ENCODE measurements at regions not wholly inside any gene's neighbourhood (a gene's known extent, or its start where the extent isn't known, plus 50 kb on each side); places are given as distances from the start of the nearest gene placed in this dataset.

- ATAC-seq: no peak
Observed at GRCh38 chr2:51575181-51575580, 543.2 kb upstream of the NRXN1 start.

DNA sequence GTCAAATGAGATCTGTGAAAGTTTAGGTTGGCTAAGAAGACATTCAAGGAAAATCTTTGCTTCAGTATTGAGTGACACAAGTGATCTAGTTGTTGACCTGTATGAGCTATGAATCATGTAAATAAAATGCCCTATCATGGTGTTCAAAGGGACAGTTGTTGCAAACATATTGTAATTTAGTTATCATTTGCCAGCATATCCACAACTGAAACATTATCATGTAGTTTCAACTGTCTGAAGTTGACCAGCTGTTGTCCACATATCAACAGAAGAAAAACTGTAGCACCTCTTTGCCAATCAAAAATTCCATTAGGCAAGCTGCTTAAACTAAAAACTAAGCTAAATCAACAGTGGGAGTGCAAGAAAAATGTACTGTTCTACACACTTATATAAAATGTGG is 527.1 kb upstream of the NRXN1 start:
- ATAC-seq: no peak

DNA sequence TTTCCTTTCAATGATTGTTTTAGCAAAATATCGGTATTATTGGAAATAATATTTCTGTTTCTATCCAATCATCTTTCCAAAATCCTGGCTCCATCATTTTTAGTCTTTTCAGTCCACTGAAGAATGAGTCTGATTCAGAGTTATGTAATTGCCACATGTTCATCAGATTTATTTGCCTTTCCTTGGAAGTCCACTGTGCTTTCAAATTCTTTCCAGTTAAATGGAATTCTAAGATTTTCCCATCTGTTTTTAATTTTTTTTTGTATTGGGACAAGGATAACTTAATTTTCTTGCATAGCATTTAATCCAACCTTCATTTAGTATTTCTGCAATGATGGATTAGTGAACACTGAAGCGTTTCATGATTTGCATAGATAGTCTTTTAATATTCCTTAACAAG is 521.5 kb upstream of the NRXN1 start:
- no peak for ATAC-seq

- no peak for ATAC-seq
Observed at GRCh38 chr2:51535763-51536162, 503.8 kb upstream of the NRXN1 start.

GRCh38 chr2:51534166-51534565 is 502.2 kb upstream of the NRXN1 start:
- no peak for ATAC-seq

DNA sequence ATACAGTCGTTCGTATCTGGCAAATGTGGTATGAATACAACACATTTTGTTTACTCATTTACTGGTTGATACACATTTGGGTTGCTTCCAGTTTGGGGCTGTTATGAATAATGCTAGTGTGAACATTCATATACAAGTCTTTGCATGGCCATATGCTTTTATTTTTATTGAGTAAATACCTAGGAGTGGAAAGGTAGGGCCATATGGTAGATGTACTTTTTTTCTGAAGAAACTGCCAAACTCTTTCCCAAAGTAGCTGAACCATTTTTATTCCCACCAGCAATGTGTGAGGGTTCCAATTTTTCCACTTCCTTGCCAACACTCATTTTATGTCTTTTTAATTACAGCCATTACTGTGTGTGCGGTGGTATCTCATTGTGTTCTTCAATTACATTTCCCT is 496.2 kb upstream of the NRXN1 start:
- ATAC-seq: no peak

DNA sequence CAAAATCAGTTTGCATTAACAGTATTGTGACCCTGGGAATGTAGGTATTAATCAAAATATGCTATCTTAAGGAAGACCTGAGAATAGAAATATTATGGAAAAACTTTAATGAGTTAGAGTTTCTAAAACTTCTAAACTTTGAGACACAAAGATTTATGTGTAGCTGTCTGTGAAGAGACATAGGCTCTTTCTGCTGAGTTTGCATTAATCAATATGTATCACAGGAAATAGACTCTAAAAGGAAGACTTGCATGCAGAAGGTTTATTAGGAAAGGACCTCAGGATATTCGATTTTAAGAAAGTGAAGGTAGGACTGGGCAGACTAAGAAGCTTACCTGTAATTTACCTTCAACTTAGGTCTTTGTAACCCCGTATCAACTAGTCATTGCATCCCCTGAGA is 494.8 kb upstream of the NRXN1 start:
- no peak for ATAC-seq

DNA sequence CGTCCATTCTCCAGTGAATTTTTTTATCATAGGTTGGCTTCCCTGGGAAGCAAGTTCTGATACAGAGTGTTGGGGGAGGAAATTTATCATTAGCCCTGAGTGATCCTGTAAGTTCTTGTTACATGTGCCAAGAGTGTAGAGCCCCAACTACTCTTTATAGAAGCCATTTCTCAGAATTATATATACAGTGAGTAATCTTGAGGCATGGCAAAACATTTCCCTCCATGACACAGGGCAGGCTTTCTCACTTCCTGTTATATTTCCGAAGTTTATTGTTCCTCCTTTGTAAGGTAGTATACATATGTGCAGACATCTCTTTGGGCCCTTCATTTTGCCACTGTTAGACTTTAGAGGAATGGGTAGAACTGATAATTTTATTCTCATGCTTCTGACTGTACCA is 484.7 kb upstream of the NRXN1 start:
- ATAC-seq: no peak

GRCh38 chr2:51511002-51511401 is 479.1 kb upstream of the NRXN1 start:
- no peak for ATAC-seq

DNA sequence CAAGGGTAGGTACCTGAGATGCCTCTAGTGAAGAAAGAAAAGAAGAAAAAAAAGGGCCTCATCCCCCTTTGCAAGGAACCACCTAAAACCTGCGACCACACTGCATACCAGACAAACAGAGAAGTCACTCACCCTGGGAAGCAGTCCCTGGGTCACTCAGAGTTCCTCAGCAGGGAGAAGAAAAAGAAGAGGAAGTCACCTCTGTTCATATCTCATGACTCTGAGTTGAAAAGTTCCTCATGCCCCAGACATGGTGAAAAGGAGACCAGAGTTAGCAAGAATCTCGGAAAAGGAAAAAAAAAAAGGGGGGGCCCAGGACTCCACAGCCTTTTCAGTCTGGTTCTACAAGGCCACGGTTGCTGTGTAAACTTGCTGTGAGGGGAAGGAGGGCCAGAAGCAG is 478.4 kb upstream of the NRXN1 start:
- no peak for ATAC-seq

- ATAC-seq: no peak
Observed at GRCh38 chr2:51505533-51505932, 473.6 kb upstream of the NRXN1 start.

DNA sequence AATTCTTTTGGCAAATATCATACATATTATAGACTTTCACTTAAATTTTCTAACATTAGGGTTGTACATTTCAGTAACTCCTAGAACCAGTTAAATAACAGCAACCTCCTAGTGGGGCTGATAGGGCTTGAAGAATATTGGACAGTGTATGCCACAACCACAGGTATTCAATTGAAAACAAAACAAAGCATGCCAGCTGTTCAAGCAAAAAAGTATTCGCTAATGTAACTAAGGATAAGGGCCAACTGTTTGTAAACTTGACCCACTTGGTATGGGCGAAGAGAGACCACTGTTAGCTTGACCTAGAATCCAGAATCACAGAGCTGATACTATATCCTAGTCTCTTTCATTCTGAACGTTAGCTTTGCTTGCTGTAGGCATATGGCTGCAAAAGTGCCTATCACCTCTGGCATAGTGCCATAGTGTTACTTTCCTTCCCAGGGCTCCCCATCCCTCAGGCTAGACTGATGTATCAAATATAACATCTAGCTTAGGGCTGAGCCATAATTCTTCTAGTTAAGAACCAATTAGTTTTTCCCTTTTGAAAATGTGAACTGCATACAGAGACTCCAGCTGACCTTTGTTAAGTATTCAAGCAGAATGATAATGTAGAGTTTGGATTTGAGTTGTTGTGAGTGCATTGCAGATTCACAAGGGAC is 458.8 kb upstream of the NRXN1 start:
- no peak for ATAC-seq

DNA sequence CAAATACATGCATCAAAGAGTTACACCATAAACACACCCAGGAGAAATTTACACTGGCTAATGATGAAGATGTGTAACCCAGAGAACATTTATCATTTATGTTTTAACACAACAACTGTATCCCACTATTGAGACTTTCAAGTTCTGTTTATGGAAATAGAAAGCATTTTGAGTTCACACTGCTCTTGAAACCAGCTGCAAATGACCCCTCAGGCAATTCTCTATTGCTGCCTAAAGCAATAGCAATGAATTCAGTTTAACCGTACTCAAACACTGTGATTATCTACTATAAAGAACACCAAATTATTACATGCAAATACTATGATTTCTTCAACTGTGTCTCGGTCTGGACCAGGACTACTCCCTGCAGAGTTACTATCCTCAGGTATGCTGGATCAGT is 452.7 kb upstream of the NRXN1 start:
- ATAC-seq: no peak

DNA sequence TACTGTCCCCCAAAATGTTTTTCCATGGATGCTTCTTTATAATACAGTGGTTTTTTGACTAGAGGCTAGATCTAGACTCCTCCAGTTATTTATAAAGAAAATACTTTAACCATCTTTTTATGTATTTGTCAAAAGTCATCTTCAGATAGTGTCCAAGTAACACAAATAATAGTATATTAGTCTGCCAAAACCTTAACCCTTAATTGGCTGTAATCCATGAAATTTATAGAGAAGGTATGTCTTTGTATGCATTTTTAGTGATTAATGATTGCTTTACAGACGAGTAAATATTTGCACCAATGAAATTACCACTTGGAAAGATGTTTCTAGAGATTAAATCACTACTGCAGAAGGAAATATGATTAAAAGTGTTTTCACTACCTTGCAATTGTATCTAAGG is 451.8 kb upstream of the NRXN1 start:
- no peak for ATAC-seq

DNA sequence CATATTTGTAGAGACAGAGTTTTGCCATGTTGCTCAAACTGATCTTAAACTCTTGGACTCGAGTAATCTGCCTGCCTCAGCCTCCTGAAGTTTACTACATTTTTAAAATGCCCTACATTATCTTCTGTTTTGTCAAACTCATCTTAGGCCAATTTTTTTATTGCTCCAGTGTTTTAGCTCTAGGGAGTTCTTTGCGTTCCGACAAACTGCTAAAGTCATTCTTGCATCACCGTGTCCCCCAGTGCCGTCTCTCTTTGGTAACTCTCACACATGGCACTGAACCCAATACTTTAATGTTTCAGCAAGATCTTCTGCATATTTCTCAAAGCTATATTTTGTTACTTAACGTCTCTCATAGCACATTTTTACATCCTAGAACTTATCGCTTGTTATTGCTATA is 440.9 kb upstream of the NRXN1 start:
- no peak for ATAC-seq

GRCh38 chr2:51472300-51472699 is 440.4 kb upstream of the NRXN1 start:
- ATAC-seq: no peak

DNA sequence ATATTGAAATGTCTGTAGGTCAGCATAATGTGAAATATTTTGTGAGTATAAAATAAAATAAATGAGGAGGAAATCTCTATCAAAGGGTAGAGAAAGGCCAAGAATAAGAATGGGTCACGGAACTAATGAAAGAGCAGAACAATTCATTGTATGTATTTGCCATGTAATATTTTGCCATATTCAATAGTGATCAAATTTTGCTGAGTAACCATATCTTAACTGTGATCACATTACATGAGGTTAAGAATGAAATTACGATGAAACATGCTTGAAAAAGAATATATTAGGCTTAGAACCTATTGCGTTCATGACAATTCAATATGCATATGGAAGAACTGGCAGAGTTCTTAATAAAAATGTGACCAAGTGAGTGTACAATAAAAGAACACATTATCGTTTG is 437.2 kb upstream of the NRXN1 start:
- ATAC-seq: no peak

DNA sequence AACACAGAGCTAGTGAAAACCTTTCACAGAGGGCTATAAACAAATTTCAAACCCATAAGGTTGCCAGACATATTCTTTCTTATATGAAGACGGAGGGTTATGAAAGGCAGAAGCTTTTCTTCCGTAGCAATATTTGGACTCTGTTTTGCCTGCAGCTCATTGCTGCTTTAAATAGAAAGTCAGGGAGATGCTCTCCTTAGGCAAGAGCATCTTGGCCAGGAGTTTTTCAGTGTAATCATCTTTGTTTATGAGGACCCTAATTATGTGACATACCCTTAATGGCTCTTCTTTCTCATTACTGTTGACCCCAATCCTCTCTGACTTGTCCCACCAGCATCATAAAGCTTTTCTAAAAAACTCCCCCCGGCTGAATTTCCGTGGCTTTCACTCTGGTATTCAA is 433.4 kb upstream of the NRXN1 start:
- ATAC-seq: no peak

DNA sequence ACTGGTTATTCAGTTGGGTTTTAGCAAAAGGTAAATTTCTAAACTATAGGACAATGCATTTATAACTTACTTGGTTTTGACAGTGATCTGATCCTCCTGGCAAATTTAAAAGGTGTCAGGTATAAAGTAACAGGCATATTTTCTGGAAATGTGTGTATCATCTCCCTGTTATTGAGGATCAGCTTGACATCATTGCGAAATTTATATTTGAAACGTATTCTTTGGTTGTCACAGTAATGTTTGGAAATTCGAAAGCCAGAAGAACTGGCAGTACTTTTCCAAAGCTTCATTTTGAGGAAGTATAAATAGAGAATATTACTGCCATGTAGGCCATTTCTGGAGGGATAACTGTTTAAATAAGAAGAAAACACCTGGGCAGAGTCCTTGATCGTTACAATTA is 422.2 kb upstream of the NRXN1 start:
- ATAC-seq: no peak

DNA sequence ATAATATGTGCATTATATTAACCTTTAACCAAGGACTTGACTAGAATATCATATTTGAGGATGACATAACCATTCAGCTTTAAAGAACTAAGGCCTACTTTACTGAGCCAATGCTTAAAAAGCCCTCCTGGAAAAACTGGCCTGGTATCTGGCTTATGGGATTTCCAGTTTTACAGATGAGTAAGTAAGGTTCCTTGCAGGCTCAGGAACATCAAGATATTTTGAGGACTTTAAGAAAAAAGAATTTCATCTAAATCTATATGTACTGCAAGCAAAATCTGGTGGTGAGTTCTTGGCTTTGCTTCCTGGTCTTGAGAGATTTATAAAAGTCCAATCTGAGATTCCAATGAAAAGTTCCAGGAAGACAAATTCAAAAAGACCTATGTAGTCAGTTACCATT is 417.0 kb upstream of the NRXN1 start:
- no peak for ATAC-seq

DNA sequence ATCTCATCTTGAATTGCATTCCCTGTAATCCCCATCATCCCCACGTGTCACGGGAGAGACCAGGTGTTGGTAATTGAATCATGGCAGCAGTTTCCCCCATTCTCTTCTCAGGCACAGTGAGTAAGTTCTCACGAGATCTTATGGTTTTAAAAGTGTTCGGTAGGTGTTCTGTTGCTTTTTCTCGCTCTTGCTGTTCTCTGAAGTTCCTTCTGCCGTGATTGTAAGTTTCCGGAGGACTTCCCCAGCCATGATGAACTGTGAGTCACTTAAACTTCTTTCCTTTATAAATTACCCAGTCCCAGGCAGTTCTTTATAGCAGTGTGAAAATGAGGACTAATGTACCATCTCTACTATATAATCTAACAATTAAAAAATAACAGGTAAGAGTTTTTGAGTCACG is 409.9 kb upstream of the NRXN1 start:
- ATAC-seq: no peak

DNA sequence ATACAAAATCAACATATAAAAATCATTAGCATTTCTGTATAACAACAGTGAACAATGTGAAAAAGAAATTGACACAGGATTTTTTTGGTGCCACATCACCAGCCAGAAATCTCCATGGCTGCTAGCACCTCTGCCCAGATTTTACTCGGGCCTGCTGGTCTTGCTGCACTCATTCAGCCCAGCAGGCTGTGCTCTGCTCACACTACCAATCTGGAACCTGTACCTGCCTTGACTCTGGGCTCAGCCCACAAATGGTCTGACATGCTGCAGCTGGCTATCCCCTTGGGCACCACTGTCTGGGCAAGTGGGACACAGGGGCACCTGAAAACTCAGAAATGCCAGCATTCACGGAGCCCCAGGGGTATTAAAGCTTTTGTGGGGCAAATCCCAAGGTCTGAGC is 392.5 kb upstream of the NRXN1 start:
- ATAC-seq: no peak

DNA sequence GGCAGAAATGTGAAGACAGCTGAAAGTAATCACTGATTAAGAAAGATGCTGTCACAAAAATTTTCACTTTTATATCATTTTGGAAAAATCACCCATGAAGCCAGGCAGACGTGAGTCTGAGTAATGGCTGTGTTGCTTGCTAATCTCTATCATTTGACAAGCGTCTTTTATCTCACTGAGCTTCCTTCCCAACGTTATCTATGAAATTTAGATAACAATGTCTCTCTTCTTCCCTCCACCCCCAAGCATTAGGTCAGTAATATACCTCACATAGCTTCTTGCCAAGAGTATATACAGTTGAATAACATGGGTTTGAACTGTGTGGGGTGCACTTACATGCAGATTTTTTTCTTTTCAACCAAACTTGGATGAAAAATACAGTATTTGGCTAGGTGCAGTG is 388.6 kb upstream of the NRXN1 start:
- ATAC-seq: no peak

DNA sequence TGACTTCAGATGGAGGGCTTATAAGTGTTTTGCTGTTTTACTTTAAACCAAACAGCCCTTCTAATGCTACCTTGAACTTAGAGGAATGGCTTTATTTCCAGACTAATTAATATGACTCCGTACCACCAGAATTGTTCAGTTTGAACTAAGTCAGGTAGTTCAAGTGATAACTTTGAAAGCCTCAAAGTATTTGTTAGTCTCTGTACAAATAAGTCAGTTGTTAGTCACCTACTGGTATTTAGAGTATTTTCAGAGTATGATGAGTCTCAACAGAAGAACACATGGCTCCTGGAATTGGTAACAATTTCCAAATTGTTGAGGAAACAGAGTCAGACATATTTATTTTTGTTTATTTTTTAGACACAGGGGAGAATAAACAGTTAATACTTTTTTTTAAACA is 381.8 kb upstream of the NRXN1 start:
- ATAC-seq: no peak

DNA sequence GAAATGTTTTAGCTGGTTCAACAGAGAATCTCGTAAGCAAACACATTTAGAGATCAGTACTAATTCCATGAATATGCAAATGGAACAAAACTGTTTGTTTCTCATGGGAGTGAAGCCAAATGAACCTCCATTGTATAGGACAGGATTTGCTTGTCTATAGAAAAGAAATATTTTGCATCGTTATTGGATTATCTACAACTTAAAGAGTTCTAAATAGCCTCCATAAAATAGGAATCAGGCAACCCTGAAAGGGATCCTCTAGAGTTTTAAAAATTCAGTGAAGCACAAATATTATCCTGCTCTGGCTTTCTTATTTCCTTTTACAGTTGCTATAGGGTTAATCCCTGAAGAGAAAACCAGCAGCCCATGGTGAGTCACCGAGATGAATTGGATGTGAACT is 378.4 kb upstream of the NRXN1 start:
- no peak for ATAC-seq

- ATAC-seq: no peak
Observed at GRCh38 chr2:51409920-51410319, 378.0 kb upstream of the NRXN1 start.
